Activated CD8-positive, alpha-beta memory T cell treated with anti-CD3 and anti-CD28 coated beads for 1 hour (primary cell): ENCODE measurements at regions not wholly inside any gene's neighbourhood (a gene's known extent, or its start where the extent isn't known, plus 50 kb on each side); places are given as distances from the start of the nearest gene placed in this dataset.
"Not testable (repeated sequence)": the region's sequence is repeated elsewhere in the genome, so short reads cannot be mapped to it uniquely, and the experiment has no call there.

Experiments
- DNase-seq, 2 donors: peaks; one replicate each; pipeline ENCODE4 v3.0.0-alpha.2; 2020; ENCODE audit warnings: low read depth in 1 of 2; ENCODE audit errors: extremely low read depth in 1 of 2

- DNase-seq: no peak
Measured at GRCh38 chr14:53412819-53413675, 259.9 kb upstream of the DDHD1 start.

- DNase-seq: no peak
Measured at GRCh38 chr14:53411125-53411524, 258.0 kb upstream of the DDHD1 start.

- no peak for DNase-seq
Measured at GRCh38 chr14:53409969-53410368, 256.8 kb upstream of the DDHD1 start.

DNA sequence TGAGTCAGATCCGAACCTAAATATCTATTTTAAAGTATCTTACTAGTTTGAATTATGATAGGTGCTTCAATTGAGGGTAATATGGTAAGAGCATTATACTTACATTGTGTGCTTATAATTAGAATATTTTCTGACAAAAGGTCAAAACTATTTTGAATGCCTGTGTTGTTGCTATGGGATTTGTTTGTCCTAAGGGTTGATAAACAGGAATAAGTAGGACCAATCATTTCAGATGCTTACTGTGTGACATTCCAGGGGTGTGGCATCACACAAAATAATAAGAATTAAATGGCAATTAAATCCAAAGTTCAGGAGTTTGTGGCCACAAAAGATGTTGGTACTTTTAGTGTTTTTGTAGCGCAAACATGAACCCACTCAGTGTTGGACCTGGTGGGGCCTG lies 256.2 kb upstream of the DDHD1 start:
- no peak for DNase-seq

GRCh38 chr14:53408175-53408879 lies 255.2 kb upstream of the DDHD1 start:
- no peak for DNase-seq

DNA sequence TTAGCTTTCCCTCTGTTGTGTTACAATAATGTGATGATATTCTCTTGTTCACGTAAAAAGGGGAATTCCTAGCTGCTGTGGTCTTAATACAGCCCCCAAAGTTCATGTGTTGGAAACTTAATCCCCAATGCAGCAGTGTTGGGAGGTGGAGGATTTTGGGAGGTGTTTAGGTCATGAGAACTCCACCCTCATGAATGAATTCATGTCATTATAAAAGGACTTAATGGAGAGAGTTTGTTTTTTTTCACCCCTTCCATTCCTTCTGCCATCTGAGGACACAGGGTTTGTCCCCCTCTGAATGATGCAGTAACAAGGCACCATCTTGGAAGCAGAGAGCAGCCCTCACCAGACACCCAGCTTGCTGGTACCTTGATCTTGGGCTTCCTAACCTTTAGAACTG lies 253.4 kb upstream of the DDHD1 start:
- no peak for DNase-seq

DNA sequence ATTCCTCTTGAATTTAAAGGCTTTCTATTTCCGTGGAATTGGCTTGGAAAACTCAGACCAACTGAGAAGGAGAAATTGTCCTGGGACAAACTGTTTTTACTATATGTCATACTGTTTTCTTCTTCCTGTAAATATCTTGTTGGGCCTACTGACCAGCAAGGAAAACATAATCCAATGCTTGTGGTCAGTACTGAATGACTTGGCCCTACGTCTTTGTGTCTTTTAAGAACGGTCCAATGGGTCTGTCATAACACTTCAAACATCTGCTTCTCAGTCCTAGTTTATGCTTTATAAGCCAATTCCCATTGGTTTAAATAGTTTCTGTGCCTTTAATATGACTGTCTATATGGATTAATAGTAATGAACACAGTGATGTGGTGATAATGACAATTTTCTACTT lies 248.5 kb upstream of the DDHD1 start:
- DNase-seq: no peak

DNA sequence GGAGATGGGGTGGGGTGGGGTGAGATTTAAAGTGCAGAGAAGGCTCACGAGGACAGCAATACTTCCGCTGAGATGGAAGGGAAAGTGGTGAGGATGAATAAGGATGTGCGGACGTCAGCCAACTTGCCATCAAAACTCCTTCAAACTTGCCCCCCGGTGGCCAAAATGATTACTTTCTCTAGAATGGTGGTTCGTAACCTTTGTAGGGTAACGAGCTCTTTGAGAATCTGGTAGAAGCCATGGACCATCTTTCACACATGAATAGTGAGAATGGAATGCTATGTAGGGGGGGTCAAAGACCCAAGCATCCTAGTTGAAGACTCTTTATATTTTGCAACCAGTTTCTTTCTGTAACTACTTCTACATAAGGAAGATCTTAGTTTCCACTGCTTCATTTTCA lies 245.9 kb upstream of the DDHD1 start:
- DNase-seq: no peak

DNA sequence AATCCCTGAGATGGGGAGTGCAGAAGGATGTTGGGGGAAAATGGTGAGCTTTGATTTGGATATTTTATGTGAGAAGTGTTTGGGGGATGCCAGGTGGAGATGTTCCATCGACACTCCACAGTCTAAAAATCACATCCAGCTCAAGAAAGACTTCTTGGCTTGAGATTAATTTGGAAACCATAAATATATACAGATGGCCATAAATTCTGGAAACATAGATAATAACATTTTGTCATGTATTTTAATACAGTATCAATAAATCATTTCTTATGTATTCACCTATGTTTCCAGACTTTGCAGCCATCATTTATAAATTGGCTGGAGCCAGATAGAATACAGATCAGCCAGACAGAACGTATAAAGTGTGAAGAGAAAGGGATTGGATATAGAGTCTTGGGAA lies 245.5 kb upstream of the DDHD1 start:
- DNase-seq: no peak

DNA sequence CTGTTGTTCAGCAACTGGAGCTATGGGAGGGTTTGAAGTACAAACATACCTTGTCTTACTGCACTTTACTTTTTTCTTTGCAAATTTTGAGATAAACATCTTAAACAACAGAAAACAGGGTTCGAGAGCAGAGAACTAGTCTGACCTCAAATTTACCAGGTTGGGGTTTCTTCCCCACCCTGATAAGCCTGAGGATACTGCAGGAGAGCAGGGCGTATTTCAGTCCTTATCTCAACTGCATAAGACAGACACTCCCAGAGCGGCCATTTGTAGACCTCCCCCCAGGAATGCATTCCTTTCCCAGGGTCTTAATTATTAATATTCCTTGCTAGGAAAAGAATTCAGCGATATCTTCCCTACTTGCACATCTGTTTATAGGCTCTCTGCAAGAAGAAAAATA lies 242.1 kb upstream of the DDHD1 start:
- not testable (repeated sequence) for DNase-seq

DNA sequence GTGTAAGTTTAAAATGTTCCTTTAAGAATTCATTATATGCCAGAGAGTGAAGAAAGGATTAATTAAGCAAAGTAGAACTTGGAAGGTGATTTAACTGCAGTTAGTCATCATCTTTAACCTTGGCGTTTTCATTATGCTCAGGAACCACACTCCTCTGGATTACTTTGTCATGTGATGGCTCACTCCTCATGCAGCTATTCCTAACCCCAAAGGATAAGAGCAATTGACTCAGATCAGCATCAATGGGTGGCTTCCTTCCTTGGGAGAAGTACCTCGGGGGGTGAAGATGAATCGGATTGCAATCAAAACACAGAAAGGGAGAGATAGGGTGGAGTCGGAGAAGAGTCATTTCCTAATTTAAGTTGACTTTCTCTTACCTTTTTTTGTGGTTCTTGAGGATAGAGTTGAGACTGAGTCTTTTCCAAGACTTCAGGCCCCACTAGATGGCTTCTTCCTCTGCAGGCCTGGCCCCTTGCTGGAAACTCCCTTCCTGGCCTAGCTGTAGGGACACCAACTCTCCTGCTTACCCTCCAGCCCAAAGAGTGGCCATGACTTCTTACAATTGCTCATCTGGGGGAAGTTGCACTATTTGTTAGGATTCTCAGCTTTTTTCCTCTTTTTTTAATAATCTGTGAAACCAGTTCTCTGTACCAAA lies 238.6 kb upstream of the DDHD1 start:
- no peak for DNase-seq

GRCh38 chr14:53391156-53391555 lies 238.0 kb upstream of the DDHD1 start:
- DNase-seq: no peak

GRCh38 chr14:53390008-53390407 lies 236.9 kb upstream of the DDHD1 start:
- no peak for DNase-seq

GRCh38 chr14:53389202-53389601 lies 236.1 kb upstream of the DDHD1 start:
- DNase-seq: no peak

- no peak for DNase-seq
Measured at GRCh38 chr14:53386362-53386761, 233.2 kb upstream of the DDHD1 start.

DNA sequence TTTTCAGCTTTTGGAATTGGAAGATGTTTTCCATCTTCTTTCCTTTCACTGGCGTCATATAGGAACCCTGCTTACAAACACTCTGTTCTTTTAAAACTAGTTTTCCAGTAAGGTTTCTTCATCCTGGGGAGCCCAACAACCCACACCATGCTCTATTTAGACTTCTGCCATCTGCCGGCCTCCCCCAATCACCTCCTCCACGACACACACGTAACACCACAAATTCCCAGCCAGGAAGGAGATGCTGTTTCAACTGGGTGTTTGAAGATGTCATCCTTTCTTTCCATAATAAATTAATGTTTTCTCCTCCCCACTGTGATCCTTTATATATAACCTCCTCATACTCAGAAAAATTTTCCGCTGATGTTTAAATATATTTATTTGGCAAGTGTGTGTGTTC lies 231.4 kb upstream of the DDHD1 start:
- no peak for DNase-seq

GRCh38 chr14:53384073-53384472 lies 230.9 kb upstream of the DDHD1 start:
- no peak for DNase-seq

DNA sequence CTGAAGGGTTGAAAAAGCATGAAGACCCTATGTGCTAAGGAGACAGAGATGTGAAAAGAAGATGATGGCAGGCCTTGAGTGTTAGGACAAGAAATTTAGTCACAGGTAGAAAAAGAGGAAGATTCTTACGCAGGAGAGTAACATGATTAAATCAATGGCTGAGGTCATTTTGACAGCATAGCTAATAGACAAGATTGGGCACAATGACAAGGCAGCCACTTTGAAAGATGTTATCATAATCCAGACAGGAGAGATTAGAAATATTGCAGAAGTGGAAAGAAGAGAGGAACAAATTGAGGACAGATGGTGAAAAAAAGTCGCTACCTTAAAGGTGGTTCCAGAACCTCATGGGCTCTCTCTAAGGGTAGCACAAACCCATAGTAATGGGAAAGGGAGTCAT lies 228.8 kb upstream of the DDHD1 start:
- no peak for DNase-seq

- DNase-seq: no peak
Measured at GRCh38 chr14:53380867-53381225, 227.7 kb upstream of the DDHD1 start.

DNA sequence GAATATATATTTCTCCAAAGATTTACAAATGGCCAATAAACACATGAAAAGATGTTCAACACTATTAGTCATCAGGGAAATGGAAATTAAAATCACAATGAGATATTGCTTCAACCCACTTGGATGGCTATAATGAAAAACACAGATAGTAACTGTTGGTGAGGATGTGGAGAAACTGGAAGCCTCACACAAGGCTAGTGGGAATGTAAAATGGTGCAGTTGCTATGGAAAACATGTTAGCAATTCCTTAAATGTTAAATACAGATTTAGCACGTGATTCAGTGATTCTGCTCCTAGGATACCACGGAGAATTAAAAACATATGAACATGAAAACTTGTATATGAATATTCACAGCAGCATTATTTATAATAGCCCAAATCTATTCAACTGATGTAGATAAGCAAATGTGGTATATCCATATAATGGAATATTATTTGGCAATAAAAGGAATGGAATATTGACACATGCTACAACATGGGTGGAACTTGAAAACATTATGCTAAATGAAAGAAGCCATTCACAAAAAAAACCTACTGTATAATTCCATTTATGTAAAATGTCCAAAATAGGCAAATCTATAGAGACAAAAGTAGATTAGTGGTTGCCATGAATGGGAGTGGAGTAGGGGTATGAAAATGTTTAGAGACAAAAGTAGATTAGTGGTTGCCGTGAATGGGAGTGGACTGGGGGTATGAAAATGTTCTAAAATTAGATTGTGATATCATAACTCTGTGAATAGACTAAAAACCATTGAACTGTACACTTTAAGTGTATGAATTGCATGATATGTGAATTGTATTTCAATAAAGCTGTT lies 227.1 kb upstream of the DDHD1 start:
- no peak for DNase-seq

DNA sequence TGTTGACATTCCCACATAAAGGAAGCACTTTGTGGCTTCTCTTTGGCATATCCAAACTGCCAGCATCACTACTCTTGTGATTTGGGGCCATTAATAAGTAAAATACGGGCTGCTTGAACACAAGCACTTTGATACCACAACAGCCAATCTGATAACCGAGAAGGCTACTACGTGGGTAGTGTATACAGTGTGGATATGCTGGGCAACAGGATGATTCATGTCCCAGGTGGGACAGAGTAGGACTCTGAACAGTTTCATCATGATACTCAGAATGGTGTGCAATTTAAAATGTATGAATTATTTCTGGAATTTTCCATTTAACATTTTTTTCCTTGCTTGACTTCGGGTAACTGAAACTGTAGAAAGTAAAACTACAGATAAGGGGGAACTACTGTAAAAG lies 225.0 kb upstream of the DDHD1 start:
- no peak for DNase-seq
